ENCODE measurements at regions not wholly inside any gene's neighbourhood (a gene's known extent, or its start where the extent isn't known, plus 50 kb on each side); places are given as distances from the start of the nearest gene placed in this dataset.

- TF ChIP-seq CTCF (conservative IDR thresholded peaks at IDR 0.05 in 1 of 2, IDR thresholded peaks at IDR 0.05 in 1 of 2; ENCODE audit: low read depth in 1 of 2, low read length in 2 of 2) (no peak), EZH2 (IDR thresholded peaks at IDR 0.05; ENCODE audit: low read length, missing control alignments) (no peak)
Measured at GRCh38 chr18:78031589-78031988, 781.9 kb downstream of the GALR1 start.

Data from fibroblast of lung (primary cell).